ENCODE measurements at regions not wholly inside any gene's neighbourhood (a gene's known extent, or its start where the extent isn't known, plus 50 kb on each side); places are given as distances from the start of the nearest gene placed in this dataset.

DNA sequence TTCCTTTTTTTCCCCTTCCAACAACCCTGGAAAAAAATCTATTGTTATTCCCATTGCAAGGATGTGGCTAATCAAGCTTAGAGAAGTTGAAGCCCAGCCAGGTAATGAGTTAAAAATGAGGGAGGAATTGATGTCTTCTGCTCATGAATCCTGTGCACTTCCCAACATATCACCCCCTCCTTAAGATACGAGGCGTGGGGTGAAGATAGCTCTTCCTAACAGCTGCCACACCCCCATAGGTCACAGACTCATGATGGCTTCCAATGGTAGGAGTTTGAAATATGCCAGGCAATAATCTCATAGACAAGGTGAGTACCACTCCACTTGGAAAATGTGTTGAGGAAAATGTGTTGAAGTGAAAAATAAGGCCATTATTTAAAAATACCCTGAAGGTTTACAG is 71.3 kb upstream of the HECW1 start:
- TF ChIP-seq, protein P1, sequence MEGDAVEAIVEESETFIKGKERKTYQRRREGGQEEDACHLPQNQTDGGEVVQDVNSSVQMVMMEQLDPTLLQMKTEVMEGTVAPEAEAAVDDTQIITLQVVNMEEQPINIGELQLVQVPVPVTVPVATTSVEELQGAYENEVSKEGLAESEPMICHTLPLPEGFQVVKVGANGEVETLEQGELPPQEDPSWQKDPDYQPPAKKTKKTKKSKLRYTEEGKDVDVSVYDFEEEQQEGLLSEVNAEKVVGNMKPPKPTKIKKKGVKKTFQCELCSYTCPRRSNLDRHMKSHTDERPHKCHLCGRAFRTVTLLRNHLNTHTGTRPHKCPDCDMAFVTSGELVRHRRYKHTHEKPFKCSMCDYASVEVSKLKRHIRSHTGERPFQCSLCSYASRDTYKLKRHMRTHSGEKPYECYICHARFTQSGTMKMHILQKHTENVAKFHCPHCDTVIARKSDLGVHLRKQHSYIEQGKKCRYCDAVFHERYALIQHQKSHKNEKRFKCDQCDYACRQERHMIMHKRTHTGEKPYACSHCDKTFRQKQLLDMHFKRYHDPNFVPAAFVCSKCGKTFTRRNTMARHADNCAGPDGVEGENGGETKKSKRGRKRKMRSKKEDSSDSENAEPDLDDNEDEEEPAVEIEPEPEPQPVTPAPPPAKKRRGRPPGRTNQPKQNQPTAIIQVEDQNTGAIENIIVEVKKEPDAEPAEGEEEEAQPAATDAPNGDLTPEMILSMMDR (IDR thresholded peaks at IDR 0.05; ENCODE audit: control insufficient read depth, extremely low read depth, insufficient read depth): no peak
- no peak for DNase-seq (ENCODE audit: low read depth)
- H3K4me3 ChIP-seq (ENCODE audit: low read depth, low read length): no peak overlapping the region

DNA sequence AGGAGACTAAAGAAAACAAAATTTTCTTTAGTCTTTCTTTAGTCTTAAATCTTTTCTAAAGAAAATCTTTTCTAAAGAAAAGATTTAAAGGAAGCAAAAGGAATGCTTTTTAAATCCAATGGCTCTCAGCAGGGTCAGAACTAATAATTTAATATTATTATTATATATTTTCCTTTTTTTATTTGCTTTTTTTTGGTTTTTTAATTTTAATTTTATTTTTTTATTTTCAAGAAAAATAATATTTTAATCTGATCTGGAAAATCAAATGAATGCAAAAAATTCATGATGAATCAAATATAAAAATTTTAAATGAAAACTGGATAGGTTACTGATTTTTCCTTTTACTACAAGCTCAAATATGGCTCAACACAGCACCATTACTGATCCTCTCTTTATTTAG is 70.7 kb upstream of the HECW1 start:
- TF ChIP-seq, protein P1 (IDR thresholded peaks at IDR 0.05; ENCODE audit: control insufficient read depth, extremely low read depth, insufficient read depth): no peak
- no peak for DNase-seq (ENCODE audit: low read depth)
- H3K4me3 ChIP-seq (ENCODE audit: low read depth, low read length): no peak overlapping the region

DNA sequence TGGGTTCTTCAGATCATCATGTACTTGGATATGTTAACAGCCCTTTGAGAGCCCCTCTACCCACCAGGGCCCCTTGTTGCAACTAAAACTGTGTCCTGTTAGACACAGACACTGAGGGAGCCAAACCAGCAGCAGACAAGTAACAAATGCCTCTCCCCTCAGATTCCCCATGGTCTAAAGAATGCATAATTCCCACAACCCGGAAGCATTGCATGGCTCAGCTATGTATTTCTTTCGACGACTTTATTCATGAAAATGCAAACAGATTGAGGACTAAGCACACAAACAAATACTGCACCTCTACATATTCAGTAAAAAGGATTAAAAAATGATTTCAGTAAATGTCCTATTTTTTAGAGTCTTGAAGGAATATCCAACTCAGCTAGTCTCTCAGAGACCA is 70.1 kb upstream of the HECW1 start:
- no peak overlapping the region for H3K4me3 ChIP-seq (ENCODE audit: low read depth, low read length)
- TF ChIP-seq, protein P1 (IDR thresholded peaks at IDR 0.05; ENCODE audit: control insufficient read depth, extremely low read depth, insufficient read depth): no peak
- DNase-seq (ENCODE audit: low read depth): no peak

DNA sequence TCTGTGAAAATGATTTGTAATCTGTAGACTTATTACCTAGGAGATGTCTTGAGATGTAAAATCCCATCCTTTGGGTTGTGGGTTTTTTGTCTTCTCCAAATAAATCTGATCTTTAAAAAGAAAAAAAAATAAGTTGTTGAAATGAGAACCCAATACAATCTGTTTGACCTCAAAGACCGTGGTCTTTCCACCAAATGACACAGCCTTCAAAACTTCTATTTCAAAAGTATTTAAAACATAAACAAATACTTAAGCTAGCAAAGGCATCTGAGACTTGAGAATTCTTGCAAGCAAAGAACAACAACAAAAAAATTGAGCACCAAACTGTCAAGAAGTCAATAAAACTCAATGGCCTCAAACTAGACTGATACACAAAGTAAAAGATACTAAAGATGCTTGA is 67.9 kb upstream of the HECW1 start:
- no peak overlapping the region for H3K4me3 ChIP-seq (ENCODE audit: low read depth, low read length)
- TF ChIP-seq, protein P1 (IDR thresholded peaks at IDR 0.05; ENCODE audit: control insufficient read depth, extremely low read depth, insufficient read depth): no peak
- no peak for DNase-seq (ENCODE audit: low read depth)

DNA sequence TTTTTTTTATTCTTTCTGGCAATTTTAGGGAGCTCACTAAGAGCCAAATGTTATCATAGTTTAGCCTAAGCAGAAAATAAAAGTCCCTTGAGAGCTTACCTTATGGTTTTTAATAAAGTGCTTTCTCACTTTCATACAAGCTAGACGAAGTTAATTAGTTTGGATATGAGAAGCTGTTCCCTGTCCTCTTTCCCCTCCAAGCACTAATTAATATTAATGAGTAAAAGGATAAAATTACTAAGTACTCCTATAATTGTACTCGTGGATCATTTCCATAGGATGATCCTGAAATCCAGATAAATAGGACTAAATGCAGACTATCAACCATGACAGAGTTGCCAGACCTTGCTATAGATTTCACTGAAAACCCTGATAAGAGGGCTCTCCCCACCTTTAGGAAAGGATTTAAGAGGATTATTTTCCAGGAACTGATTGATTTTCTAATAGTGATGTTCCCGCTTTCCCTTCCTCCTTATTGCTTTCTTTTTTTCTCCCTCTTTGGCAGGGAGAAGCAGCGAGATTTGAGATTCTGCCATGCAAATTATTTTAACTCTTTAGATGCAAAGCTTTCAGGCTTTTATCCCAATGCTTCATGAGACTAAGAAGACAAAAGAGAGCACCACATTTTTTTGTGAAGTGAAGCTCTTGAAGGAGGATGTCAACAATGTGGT is 58.3 kb upstream of the HECW1 start:
- DNase-seq (ENCODE audit: low read depth): no peak
- H3K4me3 ChIP-seq (ENCODE audit: low read depth, low read length): no peak overlapping the region
- TF ChIP-seq, protein P1 (IDR thresholded peaks at IDR 0.05; ENCODE audit: control insufficient read depth, extremely low read depth, insufficient read depth): no peak

DNA sequence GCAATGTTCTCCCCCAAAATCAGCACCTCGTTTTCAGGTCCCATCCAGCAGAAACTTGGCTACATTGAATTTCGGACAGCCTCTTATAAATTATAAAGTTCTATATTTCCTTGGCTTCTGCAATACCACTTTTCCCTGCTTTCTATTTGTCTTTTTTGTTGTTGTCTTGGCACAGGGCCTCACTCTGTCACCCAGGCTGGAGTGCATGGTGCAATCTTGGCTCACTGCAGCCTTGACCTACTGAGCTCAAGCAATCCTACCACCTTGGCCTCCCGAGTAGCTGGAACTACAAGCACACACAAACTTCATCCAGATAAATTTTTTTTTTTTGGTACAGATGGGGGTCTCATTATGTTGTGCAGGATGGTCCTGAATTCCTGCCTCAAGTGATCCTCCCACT is 55.3 kb upstream of the HECW1 start:
- TF ChIP-seq, protein P1 (IDR thresholded peaks at IDR 0.05; ENCODE audit: control insufficient read depth, extremely low read depth, insufficient read depth): no peak
- no peak overlapping the region for H3K4me3 ChIP-seq (ENCODE audit: low read depth, low read length)
- DNase-seq (ENCODE audit: low read depth): no peak
